ENCODE measurements at regions not wholly inside any gene's neighbourhood (a gene's known extent, or its start where the extent isn't known, plus 50 kb on each side); places are given as distances from the start of the nearest gene placed in this dataset.
A peak's percentile ranks its signal among the peaks of the same experiment; 100 is the strongest.
"Not testable (repeated sequence)": the region's sequence is repeated elsewhere in the genome, so short reads cannot be mapped to it uniquely, and the experiment has no call there.

DNA sequence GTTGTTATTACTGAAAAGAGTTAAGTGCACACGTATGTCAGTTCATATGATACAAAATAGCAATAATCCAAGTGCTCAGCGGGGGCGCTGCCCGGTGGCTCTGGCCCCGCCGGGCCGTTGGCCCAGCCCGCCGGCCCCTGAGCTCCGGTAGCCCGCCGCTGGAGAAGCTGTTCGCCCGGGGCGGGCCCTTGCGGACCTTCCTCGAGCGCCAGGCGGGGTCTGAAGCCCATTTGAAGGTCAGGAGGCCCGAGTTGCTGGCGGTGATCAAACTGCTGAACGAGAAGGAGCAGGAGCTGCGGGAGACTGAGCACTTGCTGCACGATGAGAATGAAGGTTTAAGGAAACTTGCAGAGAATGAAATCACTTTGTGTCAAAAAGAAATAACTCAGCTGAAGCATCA, 599.0 kb downstream of the TRIML1 start:
- DNase-seq = not testable (repeated sequence)

DNA sequence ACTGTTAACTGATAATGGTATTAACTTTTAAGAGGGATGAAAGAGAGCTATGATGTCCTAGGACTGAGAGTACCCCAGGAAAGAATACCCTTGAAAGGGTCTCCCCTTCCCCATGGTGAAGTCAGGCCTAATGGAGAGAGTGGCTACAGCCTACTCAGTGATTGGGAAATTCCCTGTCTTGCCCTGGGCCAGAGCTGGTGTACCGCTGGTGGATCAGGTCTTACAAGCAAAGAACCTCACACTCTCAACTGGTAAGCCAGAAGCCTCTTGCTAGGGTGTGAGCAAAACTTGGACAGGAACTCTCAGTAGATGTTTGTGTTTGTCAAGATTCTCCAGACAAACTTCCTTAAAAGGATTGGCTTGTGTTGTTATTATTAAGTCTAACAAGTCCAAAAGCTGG, 600.9 kb downstream of the TRIML1 start:
- DNase-seq = not testable (repeated sequence)

DNA sequence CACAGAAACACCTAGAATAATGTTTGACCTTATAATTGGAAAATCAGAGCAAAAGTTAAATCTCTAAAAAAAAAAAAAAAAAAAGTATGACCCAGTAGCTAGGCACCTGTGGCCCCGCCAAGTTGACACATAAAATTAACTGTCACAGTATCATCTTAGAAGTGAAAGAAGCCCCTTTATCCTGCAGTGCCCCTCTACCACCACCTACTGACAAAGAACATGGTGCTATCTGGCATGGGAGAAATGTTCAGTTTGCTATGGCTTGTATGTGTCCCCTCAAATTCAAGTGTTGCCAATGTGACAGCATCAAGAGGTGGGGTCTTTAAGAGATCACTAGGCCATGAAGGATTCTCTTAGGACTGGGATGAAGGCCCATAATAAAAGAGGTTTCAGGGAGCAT, 601.5 kb downstream of the TRIML1 start:
- not testable (repeated sequence) for DNase-seq

DNA sequence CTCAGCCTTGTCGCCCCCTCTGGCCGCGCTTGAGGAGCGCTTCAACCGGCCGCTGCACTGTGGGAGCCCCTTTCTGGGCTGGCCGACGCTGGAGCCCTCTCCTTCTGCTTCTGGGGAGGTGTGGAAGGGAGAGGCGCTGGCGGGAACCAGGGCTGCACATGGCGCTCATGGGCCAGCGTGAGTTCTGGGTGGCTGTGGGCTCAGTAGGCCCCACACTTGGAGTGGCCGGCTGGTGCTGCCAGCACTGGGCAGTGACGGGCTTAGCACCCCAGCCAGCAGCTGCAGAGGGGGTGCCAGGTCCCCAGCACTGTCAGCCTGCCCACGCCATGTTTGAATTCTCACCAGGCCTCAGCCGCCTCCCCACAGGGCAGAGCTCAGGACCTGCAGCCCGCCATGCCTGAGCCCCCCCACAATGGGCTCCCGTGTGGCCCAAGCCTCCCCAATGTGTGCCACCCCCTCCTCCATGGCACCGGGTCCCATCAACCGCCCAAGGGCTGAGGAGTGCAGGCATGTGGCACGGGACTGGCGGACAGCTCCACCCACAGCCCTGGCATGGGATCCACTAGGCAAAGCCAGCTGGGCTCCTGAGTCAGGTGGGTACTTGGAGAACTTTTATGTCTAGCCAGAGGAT, 615.2 kb downstream of the TRIML1 start:
- DNase-seq = no peak

DNA sequence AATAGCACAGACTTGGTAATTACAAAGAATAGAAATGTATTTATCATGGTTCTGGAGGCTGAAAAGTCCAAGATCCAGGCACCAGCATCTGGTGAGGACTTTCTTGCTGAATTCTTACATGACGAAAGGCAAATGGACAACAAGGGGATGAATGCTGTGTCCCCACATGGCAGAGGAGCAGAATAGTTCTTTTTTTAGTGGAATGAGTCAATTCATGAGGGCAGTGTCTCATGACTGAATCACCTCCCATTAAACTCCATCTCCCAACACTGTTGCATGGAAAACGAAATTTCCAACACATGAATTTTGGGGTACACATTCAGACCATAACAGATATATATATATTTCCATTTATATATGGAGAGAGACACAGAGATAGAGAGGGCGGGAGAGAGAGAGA, 628.3 kb downstream of the TRIML1 start:
- no peak for DNase-seq

DNA sequence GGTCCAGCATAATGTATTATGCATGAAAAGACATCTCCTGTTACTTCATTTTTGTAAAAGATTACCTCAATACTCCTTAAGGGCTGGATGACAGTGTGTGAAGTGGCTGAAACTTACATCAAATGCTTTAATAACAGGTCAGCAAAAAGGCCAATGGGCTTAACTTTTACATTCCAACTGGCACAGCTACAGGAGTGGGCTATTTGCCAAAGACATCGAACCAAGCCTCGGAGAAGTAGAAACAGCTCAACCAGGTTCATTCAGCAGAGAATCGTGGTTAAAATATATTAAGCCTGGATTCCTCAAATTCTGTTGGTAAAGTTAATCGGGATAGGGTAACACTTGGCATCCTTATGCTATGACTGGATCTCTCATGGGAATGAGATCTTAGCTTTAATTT, 639.7 kb downstream of the TRIML1 start:
- DNase-seq = peak; percentile 89

DNA sequence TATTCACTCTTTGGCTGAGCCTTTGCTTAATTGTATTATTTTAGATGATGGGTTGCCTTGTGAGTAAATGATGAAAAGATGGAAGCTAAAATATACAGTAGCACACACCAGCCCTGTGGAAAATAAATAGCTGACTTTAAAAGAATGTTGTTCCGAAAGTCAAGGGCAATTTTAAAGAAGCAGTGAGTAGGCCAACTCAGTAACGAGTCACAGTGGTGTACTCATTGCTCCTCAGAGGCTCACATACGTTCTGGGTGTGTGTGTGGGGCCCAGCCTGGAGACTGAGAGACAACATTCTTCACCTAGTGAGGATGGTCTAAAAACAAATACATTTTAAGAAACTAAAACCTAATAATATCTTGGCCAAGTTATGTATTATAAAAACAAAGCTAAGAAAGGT, 640.3 kb downstream of the TRIML1 start:
- DNase-seq = peak; percentile 57

DNA sequence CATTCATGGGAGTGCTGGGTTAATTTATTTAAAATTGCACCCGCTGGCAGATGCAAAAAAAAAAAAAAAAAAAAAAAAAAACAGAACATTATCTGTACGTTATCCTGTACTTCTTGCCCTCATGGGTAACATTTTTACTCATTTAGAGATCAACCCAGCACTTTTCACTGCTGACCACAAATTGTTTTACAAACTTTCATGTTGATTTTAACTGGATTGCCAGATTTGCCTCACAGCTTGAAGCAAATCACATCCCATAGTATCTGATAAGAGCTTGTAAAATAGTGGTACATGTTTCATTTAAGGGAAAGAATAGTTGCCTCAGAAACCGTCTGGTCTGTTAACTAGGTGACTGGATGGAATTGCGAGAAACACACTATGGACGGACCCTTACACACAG, 640.8 kb downstream of the TRIML1 start:
- DNase-seq = no peak

DNA sequence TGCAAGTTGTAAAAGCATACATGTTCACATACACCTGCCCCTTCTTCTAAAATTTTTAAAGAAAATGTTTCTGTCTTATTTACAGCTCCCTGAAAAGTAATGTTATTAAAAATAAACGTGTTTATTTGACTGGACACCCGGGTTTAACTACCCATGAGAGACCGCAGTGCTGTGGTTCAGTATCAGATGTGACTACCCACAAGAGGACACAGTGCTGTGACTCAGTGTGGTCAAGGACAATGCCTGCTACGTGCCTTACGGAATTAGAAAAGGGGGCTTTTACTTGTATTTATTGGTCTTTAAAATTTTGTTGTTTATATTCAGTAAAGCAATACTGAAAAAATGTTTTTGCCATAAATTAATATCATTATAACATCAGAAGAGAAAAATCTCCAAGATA, 641.4 kb downstream of the TRIML1 start:
- DNase-seq = no peak

DNA sequence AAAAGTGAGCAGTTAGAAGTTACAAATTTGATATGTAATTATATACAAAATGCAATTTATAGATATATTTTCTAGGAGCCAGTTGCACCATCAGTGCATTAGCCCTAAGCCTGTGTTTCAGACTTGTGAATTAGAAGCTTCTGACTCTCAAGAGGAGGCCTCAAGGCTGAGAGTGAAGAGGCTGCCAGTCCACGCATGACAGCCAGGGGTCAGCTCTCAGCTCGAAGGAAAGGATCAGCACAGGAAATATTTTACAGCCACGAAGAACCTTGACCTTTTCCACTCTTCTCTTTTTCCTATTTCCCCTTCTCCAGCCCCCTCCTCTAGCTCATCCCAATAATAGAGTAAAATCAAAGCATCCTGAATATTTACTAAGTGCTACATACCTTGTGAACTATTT, 642.4 kb downstream of the TRIML1 start:
- peak; percentile 24 for DNase-seq

DNA sequence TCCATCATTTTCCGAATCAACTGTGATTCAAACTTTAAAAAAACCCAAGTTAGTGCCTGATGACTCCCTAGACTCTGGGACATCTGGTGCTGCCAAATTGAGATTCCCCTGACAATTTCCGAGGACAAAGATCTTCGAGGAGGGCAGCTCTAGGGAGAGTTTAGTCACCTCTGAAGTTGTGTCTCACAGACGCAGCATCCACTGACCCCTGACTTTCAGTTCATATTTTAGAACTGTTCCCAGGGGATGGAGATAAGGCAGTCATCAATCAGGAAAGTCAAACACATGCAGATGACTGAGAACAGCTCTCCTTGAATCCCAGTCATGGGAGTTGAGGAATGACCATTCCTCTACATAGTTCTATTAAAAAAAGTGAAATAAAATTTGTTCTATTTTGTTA, 643.9 kb downstream of the TRIML1 start:
- peak; percentile 50 for DNase-seq

DNA sequence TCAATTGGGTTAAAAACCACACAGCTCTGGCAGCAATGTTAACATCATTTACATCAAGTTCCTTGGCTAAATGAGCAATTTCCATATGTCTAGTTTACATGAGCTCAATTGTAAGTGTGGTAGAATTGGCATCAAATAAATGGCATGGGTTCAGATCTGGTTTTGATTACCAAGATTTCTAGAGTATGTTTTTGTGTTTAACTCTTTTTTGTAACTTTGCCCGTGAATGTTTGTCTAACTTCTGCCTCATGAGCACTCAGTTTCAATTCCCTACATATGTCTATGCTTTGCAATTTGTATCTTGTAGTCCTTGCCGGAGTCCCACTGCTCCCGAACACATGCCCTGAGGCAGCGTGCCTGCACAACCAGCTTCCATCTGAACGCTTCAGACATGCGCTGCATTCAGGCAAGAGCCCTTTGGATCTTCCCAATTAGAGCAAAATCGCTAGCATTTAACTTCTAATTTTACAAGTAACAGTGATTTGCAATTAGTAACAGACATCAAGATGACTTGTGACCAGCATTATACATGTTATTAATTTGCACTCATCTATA, 644.4 kb downstream of the TRIML1 start:
- peak; percentile 34 for DNase-seq

DNA sequence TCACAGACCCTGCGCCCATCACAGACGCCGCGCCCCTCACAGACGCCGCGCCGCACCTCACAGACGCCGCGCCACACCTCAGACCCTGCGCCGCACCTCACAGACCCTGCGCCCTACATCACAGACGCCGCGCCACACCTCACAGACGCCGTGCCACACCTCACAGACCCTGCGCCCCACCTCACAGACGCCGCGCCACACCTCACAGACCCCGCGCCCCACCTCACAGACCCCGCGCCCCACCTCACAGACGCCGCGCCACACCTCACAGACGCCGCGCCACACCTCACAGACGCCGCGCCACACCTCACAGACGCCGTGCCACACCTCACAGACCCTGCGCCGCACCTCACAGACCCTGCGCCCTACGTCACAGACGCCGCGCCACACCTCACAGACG, 657.4 kb downstream of the TRIML1 start:
- not testable (repeated sequence) for DNase-seq

DNA sequence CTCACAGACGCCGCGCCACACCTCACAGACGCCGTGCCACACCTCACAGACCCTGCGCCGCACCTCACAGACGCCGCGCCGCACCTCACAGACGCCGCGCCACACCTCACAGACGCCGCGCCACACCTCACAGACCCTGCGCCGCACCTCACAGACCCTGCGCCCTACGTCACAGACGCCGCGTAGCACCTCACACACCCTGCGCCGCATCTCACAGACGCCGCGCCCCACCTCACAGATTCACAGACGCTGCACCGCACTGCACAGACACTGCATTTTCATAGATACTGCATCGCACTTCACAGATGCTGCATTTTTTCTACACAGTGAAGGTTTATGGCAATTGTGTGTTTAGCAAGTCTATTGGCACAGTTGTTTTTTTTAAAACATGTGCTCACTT, 657.8 kb downstream of the TRIML1 start:
- not testable (repeated sequence) for DNase-seq

DNA sequence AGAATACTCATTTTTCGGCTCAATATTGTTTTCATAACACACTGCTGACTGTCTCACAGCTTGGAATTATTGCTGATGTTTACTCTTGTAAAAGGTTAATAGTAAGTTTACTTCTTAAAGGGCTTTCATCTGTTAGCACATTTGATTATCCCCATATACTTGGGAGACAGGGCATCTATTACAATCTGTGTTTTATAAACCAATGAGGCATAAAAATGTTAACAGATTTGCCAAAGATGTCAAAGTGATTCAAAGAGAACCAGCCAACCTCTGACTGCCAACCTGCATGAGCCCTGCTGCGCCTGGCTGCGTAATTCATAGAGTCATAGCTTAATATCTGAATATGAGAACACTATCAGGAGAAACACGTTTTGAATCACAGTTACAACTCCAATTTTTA, 665.6 kb downstream of the TRIML1 start:
- DNase-seq = no peak

DNA sequence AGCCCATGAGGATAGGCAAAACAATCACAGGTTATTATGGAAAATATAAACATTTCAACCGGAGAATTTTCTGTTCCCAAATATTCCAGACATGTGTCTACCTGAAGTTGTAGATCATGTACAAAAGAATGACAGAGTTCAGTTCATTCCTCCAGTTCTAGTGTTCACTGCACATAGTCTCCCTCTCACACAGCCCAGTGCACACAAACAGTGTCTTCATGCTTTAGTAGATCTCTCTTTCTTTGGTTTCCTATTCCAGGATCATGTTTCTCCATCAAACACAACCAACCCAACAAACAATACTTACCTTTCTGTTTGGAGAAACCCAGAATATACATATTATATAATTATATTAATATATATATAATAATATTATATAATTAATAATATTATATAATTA, 671.9 kb downstream of the TRIML1 start:
- DNase-seq = no peak

DNA sequence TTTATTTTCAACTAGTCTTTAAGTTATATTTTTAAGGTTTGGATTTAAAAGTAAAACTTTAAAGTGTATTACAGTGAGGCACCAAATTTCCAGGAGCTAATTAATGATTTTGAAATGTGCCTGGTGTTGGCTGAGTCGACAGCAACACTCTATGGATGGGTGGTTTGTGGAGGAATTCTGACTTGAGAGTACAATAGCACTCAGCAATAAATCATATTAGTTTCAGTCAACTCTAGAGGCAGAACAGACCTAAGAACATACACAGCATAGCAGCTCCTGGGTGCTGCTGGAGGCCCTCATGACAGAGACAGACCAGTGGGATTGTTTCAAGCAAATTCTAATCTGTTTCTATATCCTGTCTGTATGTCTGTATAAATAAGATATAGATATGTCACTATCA, 673.4 kb downstream of the TRIML1 start:
- DNase-seq = peak; percentile 4

DNA sequence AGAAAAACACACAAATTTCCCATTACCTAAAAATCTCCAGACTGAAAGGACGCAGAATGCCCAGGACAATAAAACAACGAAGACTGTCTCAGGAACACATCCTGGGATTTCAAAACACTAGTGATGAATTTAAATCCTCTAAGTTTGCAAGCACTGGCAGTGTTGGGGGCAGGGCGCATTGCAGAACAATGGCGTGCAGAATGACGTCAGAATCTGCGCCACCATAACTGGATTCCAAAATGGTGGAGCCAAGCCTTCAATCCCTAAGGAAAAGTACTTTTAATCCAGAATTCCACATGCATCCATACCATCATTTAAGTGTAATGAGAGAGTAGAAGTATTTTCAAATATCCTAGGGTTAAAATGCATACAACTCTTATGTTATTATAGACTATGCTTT, 679.1 kb downstream of the TRIML1 start:
- no peak for DNase-seq

DNA sequence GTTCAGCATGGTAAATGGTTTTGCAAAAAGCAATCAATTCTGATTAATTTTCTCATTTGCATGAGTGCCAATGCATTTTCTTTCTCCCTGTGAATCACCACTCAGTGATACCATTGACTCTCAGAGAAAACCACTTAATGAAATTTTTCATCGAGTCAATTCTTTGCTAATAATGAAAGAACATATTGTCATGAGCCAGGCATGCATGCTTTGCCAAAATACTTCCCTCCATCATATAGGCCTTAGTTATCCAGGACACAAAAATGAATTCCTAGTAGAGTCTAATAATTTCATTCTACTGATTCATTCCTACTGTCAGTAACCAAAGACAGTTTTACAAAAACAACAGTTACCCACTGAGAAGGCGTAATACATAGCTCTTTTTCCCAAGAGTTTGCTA, 680.0 kb downstream of the TRIML1 start:
- DNase-seq = peak; percentile 88

DNA sequence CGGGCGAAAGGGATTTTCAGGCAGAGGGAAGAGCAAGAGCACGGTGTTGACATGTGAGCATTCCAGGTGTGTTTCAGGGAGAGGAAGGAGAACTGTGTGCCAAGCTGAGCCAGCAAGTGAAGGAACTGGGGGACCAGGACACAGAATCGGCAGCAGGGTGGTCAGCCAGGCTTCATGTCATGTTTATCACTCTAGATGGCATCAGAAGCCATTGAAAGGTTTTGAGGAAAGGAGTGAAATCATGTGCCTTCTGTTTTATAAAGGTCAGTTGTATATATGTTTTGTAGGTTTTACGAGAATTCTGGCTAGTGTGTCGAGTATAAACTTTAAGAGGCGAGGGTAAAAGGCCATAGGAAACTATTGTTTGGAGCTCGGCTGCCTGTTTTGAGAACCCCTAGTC, 682.3 kb downstream of the TRIML1 start:
- no peak for DNase-seq

DNA sequence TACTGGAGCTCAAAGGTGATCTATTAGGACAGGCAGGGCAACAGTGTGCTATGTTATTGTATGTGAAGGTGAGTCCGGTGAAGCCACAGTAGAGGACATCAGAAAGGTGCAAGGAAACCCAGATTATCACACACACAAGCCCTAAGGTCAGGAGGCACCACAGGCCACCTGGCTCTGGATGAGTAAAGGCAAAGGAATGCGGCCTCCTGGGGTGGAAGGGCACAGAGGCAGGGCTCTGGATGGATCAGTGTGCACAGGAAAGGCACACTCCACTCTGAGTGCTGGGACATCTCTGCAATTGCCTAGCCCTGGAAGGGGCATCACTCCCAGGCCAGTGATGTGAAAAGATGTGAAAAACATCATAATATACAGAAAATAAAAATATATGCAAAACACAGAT, 683.5 kb downstream of the TRIML1 start:
- DNase-seq = no peak

DNA sequence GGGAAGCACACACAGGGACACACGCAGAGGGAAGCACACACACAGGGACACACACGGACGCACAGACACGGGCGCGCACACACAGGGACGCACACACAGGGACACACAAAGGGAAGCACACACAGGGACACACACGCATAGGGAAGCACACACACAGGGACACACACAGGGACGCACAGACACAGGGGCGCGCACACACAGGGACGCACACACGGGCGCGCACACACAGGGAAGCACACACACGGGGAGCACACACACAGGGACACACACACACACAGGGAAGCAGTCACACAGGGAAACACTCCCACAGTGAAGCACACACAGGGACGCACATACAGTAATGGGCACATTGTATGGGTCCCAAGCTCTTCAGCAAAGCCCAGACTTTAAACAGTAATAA, 685.3 kb downstream of the TRIML1 start:
- no peak for DNase-seq

DNA sequence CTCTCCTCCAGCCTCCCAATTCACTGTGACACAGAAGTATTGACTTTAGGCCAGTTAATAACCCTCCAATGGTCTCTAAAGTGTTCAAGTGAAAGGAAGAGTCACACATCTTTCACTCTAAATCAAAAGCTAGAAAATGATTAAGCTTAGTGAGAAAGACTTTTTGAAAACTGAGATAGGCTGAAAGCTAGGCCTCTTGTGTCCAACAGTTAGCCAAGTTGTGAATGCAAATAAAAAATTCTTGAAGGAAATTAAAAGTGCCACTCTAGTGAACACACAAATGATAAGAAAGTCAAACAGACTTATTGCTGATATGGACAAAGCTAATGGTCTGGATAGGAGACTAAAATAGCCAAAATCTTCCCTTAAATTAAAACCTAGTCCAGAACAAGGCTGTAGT, 687.2 kb downstream of the TRIML1 start:
- no peak for DNase-seq

DNA sequence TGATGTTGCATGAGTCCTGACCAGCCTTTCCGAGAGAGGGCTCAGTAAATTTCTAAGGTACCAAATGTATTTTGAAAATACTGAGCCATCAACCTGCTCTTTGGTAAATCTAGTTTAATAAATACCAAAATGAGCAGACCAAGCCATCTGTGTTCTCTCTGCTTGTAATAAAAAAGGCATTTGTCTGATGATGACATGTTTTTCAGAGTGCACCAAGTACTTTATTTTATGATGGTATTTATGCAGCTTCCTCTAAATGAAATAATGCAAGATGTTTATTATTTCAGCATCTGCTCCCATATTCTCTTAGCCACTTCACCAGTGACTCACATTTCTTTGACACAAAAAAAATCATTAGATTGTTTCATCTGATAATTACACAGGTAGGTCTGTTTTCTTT, 700.5 kb downstream of the TRIML1 start:
- DNase-seq = no peak

DNA sequence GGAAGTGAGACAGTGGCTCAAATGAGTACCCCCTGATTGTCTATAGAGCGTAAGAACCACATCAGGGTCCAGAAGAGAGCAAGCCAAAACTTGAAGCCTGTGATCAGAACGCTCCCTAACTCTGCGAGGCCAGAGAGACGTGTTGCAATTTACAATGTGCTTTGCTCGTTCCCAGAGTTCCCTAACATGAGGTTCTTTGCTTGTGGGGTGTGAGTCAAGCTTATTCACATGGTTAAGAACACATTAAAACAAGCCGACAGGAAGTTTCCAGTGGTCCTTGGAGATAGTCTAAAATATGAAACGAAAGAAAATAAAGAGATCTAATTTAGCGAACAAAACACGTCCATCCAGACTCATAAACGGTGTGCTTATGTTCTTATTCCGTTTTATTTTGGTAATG, 702.3 kb downstream of the TRIML1 start:
- no peak for DNase-seq
